ENCODE measurements at regions not wholly inside any gene's neighbourhood (a gene's known extent, or its start where the extent isn't known, plus 50 kb on each side); places are given as distances from the start of the nearest gene placed in this dataset.

GRCh38 chr10:21183025-21183424, 285.9 kb upstream of the NEBL start:
- Histone ChIP-seq H3K36me3 (ENCODE audit: low read depth, missing control alignments) (no peaks in the 10 kb centered on the region), H3K4me1 (no peaks in the 10 kb centered on the region), H3K9me3 (no peaks in the 10 kb centered on the region), H3K4me3 (no peak overlapping the region), H3K27ac (no peak overlapping the region), H3K27me3 (no peaks in the 10 kb centered on the region)
- intact Hi-C loops (cut with DNase I; ENCODE audit: low total_unique reads) = no loop called here
- TF ChIP-seq POLR2A (IDR thresholded peaks at IDR 0.05) = no peak
- TF ChIP-seq, protein P1, sequence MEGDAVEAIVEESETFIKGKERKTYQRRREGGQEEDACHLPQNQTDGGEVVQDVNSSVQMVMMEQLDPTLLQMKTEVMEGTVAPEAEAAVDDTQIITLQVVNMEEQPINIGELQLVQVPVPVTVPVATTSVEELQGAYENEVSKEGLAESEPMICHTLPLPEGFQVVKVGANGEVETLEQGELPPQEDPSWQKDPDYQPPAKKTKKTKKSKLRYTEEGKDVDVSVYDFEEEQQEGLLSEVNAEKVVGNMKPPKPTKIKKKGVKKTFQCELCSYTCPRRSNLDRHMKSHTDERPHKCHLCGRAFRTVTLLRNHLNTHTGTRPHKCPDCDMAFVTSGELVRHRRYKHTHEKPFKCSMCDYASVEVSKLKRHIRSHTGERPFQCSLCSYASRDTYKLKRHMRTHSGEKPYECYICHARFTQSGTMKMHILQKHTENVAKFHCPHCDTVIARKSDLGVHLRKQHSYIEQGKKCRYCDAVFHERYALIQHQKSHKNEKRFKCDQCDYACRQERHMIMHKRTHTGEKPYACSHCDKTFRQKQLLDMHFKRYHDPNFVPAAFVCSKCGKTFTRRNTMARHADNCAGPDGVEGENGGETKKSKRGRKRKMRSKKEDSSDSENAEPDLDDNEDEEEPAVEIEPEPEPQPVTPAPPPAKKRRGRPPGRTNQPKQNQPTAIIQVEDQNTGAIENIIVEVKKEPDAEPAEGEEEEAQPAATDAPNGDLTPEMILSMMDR (IDR thresholded peaks at IDR 0.05) = no peak
- no peak for DNase-seq
- 96 to 97% methylated on average over 5 of the region's 5 CpGs for WGBS, 2 donors

DNA sequence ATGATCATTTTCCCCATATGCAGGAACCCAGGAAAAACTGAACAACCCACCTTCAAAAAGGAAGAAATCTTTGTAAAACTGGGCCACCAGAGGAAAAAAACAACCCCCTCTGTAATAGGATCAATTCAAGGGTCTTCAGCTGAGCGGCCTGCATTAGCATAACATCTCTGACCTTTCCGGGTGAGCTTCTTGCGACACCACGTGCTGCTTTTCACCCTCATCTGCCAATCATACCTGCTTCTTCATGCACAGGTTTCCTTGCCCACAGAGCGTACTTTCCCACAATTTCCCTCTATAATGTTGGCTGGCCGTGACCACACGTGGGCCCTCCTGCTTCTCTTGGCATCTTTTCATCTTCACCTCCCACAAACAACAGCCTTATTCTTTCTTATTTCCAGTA, 284.3 kb upstream of the NEBL start:
- H3K27me3 ChIP-seq = no peaks in the 10 kb centered on the region
- H3K9me3 ChIP-seq = no peaks in the 10 kb centered on the region
- no peak for TF ChIP-seq POLR2A (IDR thresholded peaks at IDR 0.05)
- TF ChIP-seq, protein P1 (IDR thresholded peaks at IDR 0.05) = no peak
- H3K4me3 ChIP-seq = no peak overlapping the region
- no peaks in the 10 kb centered on the region for H3K4me1 ChIP-seq
- intact Hi-C loops (cut with DNase I; ENCODE audit: low total_unique reads) = no loop called here
- WGBS, 2 donors = 81 to 85% methylated on average over 7 of the region's 7 CpGs
- no peak for DNase-seq
- H3K27ac ChIP-seq = no peak overlapping the region
- H3K36me3 ChIP-seq (ENCODE audit: low read depth, missing control alignments) = no peaks in the 10 kb centered on the region

DNA sequence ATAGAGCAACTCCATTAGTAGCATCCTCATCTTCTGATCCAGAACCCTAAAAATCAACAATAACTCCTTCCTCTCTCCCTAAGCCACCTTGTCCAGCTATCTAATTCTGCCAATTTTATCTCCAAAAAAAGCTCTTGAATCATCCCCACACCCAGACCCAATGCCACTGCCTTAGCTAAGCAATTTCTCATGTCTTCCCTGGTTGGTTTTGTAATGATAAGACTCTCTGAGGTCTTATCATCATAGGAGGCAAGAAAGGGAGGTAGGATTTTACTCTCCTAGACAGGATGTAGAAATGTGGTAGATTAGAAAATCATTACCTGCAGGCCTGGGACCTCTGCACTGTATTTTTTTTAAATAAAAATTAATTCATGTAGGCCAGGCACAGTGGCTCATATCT, 283.5 kb upstream of the NEBL start:
- Histone ChIP-seq H3K36me3 (ENCODE audit: low read depth, missing control alignments) (no peaks in the 10 kb centered on the region), H3K4me3 (no peak overlapping the region), H3K9me3 (no peaks in the 10 kb centered on the region), H3K27ac (no peak overlapping the region), H3K4me1 (no peaks in the 10 kb centered on the region), H3K27me3 (no peaks in the 10 kb centered on the region)
- no peak for DNase-seq
- intact Hi-C loops (cut with DNase I; ENCODE audit: low total_unique reads) = no loop called here
- TF ChIP-seq, protein P1 (IDR thresholded peaks at IDR 0.05) = no peak
- no peak for TF ChIP-seq POLR2A (IDR thresholded peaks at IDR 0.05)

- no peak for DNase-seq
- TF ChIP-seq, protein P1 (IDR thresholded peaks at IDR 0.05) = no peak
- no peak for TF ChIP-seq POLR2A (IDR thresholded peaks at IDR 0.05)
- Histone ChIP-seq H3K27ac (no peak overlapping the region), H3K4me1 (peaks cover 6% of the 10 kb centered on the region), H3K27me3 (no peaks in the 10 kb centered on the region), H3K9me3 (no peaks in the 10 kb centered on the region), H3K36me3 (ENCODE audit: low read depth, missing control alignments) (no peaks in the 10 kb centered on the region), H3K4me3 (no peak overlapping the region)
- intact Hi-C loops (cut with DNase I; ENCODE audit: low total_unique reads) = no loop called here
- 78 to 89% methylated on average over 6 of the region's 6 CpGs for WGBS, 2 donors
Observed at GRCh38 chr10:21176934-21177480, 279.9 kb upstream of the NEBL start.

GRCh38 chr10:21175797-21176196, 278.7 kb upstream of the NEBL start:
- DNase-seq = no peak
- intact Hi-C loops (cut with DNase I; ENCODE audit: low total_unique reads) = no loop called here
- Histone ChIP-seq H3K27ac (no peak overlapping the region), H3K4me1 (peaks cover 6% of the 10 kb centered on the region), H3K36me3 (ENCODE audit: low read depth, missing control alignments) (no peaks in the 10 kb centered on the region), H3K27me3 (no peaks in the 10 kb centered on the region), H3K9me3 (no peaks in the 10 kb centered on the region), H3K4me3 (no peak overlapping the region)
- TF ChIP-seq, protein P1 (IDR thresholded peaks at IDR 0.05) = no peak
- TF ChIP-seq POLR2A (IDR thresholded peaks at IDR 0.05) = no peak
- WGBS, 2 donors = 93 to 96% methylated on average over 4 of the region's 4 CpGs
